DMS153 (cell line): ENCODE measurements at regions not wholly inside any gene's neighbourhood (a gene's known extent, or its start where the extent isn't known, plus 50 kb on each side); places are given as distances from the start of the nearest gene placed in this dataset.

Source experiments
- DNase-seq: peaks from one replicate; lab custom pipeline; 2025; lab: John Stamatoyannopoulos, UW

GRCh38 chr4:56206258-56206657, 181.0 kb downstream of the AASDH start:
- DNase-seq = peak; percentile 42

- no peak for DNase-seq
Observed at GRCh38 chr4:56200275-56200674, 187.0 kb downstream of the AASDH start.

- DNase-seq = no peak
Observed at GRCh38 chr4:56198265-56198664, 189.0 kb downstream of the AASDH start.

- DNase-seq = no peak
Observed at GRCh38 chr4:56197387-56197786, 189.9 kb downstream of the AASDH start.

GRCh38 chr4:56195025-56195424, 192.3 kb downstream of the AASDH start:
- no peak for DNase-seq

GRCh38 chr4:56191534-56191933, 195.8 kb downstream of the AASDH start:
- DNase-seq = no peak

GRCh38 chr4:56187688-56188087, 199.6 kb downstream of the AASDH start:
- DNase-seq = no peak

GRCh38 chr4:56186808-56187523, 200.3 kb downstream of the AASDH start:
- no peak for DNase-seq

GRCh38 chr4:56185901-56186300, 201.4 kb downstream of the AASDH start:
- DNase-seq = no peak

GRCh38 chr4:56184214-56184613, 203.1 kb downstream of the AASDH start:
- no peak for DNase-seq

GRCh38 chr4:56183344-56183959, 203.8 kb downstream of the AASDH start:
- DNase-seq = no peak

- no peak for DNase-seq
Observed at GRCh38 chr4:56182356-56182755, 204.9 kb downstream of the AASDH start.

- DNase-seq = no peak
Observed at GRCh38 chr4:56181140-56181953, 205.9 kb downstream of the AASDH start.

GRCh38 chr4:56169061-56169460, 218.2 kb downstream of the AASDH start:
- no peak for DNase-seq

GRCh38 chr4:56164907-56165306, 216.2 kb downstream of the CEP135 start:
- no peak for DNase-seq

GRCh38 chr4:56160636-56161035, 211.9 kb downstream of the CEP135 start:
- no peak for DNase-seq

- DNase-seq = peak; percentile 39
Observed at GRCh38 chr4:56158483-56158882, 209.7 kb downstream of the CEP135 start.

GRCh38 chr4:56156141-56156540, 207.4 kb downstream of the CEP135 start:
- DNase-seq = no peak

- no peak for DNase-seq
Observed at GRCh38 chr4:56155432-56155831, 206.7 kb downstream of the CEP135 start.

- DNase-seq = no peak
Observed at GRCh38 chr4:56149591-56149990, 200.8 kb downstream of the CEP135 start.

GRCh38 chr4:56148428-56148827, 199.7 kb downstream of the CEP135 start:
- DNase-seq = no peak

GRCh38 chr4:56147371-56147770, 198.6 kb downstream of the CEP135 start:
- no peak for DNase-seq

- no peak for DNase-seq
Observed at GRCh38 chr4:56146956-56147355, 198.2 kb downstream of the CEP135 start.
